Keratinocyte (primary cell): ENCODE measurements at regions not wholly inside any gene's neighbourhood (a gene's known extent, or its start where the extent isn't known, plus 50 kb on each side); places are given as distances from the start of the nearest gene placed in this dataset.

Source experiments
- DNase-seq: peaks from one replicate; pipeline ENCODE4 v3.0.0-alpha.2; 2011; ENCODE audit warnings: low read depth, missing footprints, low spot score
- FAIRE-seq: peaks from 2 replicates; lab custom pipeline; 2011; peaks lifted over from hg19 to GRCh38; lab: Jason Lieb, UNC
- H2AFZ ChIP-seq: 2 replicates; pipeline ENCODE4 v1.6.0; 2012; ENCODE audit warnings: low read length, control low read depth, inconsistent platforms; ENCODE audit not compliant: control insufficient read depth
- H3K27ac ChIP-seq: 2 replicates; pipeline ENCODE4 v1.5.1; 2011; ENCODE audit warnings: low read length; ENCODE audit not compliant: control insufficient read depth, insufficient read depth
- H3K27me3 ChIP-seq: 3 replicates; pipeline ENCODE4 v1.6.0; 2011; ENCODE audit warnings: low read length; ENCODE audit not compliant: control insufficient read depth, insufficient read depth; ENCODE audit errors: extremely low read depth
- H3K36me3 ChIP-seq, 2 experiments: 2 replicates in 1 of 2; 3 replicates in 1 of 2; pipeline ENCODE4 v1.5.1; 2011; ENCODE audit warnings: low read length in 2 of 2, mild to moderate bottlenecking in 1 of 2; ENCODE audit not compliant: control insufficient read depth in 2 of 2, insufficient read depth in 2 of 2; ENCODE audit errors: extremely low read depth in 1 of 2
- H3K4me1 ChIP-seq: 3 replicates; pipeline ENCODE4 v1.5.1; 2011; ENCODE audit warnings: low read length; ENCODE audit not compliant: control insufficient read depth, insufficient read depth; ENCODE audit errors: extremely low read depth
- H3K4me2 ChIP-seq: 3 replicates; pipeline ENCODE4 v1.6.0; 2011; ENCODE audit warnings: low read depth, low read length; ENCODE audit not compliant: control insufficient read depth, insufficient read depth; ENCODE audit errors: extremely low read depth
- H3K4me3 ChIP-seq, 3 experiments: fragments of 200-600 bp in 1 of 3; sonication (generic) in 1 of 3; 2 replicates in 2 of 3; 3 replicates in 1 of 3; pipeline ENCODE4 v1.5.1; 2011 to 2016; ENCODE audit warnings: low read length in 3 of 3, mild to moderate bottlenecking in 3 of 3, control low read depth in 2 of 3, inconsistent platforms in 1 of 3, low read depth in 1 of 3, mixed read lengths in 1 of 3, mixed run types in 1 of 3, moderate library complexity in 1 of 3; ENCODE audit not compliant: control insufficient read depth in 2 of 3, insufficient read depth in 2 of 3; ENCODE audit errors: extremely low read depth in 1 of 3
- H3K79me2 ChIP-seq: 2 replicates; pipeline ENCODE4 v1.6.0; 2012; ENCODE audit warnings: low read length; ENCODE audit not compliant: control insufficient read depth, insufficient read depth
- H3K9ac ChIP-seq: 3 replicates; pipeline ENCODE4 v1.6.0; 2011; ENCODE audit warnings: low read length; ENCODE audit not compliant: control insufficient read depth, insufficient read depth; ENCODE audit errors: extremely low read depth
- H3K9me1 ChIP-seq: 3 replicates; pipeline ENCODE4 v1.6.0; 2011; ENCODE audit warnings: low read length; ENCODE audit not compliant: control insufficient read depth, insufficient read depth; ENCODE audit errors: extremely low read depth
- H3K9me3 ChIP-seq: 2 replicates; pipeline ENCODE4 v1.5.1; 2012; ENCODE audit warnings: low read depth, low read length; ENCODE audit not compliant: control insufficient read depth
- H4K20me1 ChIP-seq: 3 replicates; pipeline ENCODE4 v1.6.0; 2011; ENCODE audit warnings: low read length; ENCODE audit not compliant: control insufficient read depth, insufficient read depth; ENCODE audit errors: extremely low read depth
- CTCF ChIP-seq, 3 experiments: IDR thresholded peaks in 1 of 3; conservative IDR thresholded peaks in 1 of 3; optimal IDR thresholded peaks in 1 of 3; 2 replicates in 2 of 3; 3 replicates in 1 of 3; pipeline versions ENCODE3 to v1.5.1; 2011; ENCODE audit warnings: low read length in 3 of 3, mild to moderate bottlenecking in 3 of 3, moderate library complexity in 2 of 3, control low read depth in 1 of 3, inconsistent platforms in 1 of 3; ENCODE audit not compliant: insufficient read depth in 2 of 3; ENCODE audit errors: extremely low read depth in 1 of 3
- EZH2 ChIP-seq: IDR thresholded peaks from one replicate; pipeline ENCODE4 v1.6.1; 2012; ENCODE audit warnings: inconsistent platforms, mild to moderate bottlenecking, low read length, moderate library complexity
- dilution Hi-C: fragments of 300-500 bp; cut with MboI; formaldehyde crosslinking; loops from one replicate; pipeline ENCODE4 v1.7.0; 2020; ENCODE audit warnings: low sequenced_read_pairs; ENCODE audit not compliant: extremely low pct_ligation_motif_present

GRCh38 chr20:39871013-39871412, 818.0 kb downstream of the MAFB start:
- H3K79me2 ChIP-seq, result no peaks in the 10 kb centered on the region
- H2AFZ ChIP-seq, result no peak overlapping the region
- no peak overlapping the region for H3K27ac ChIP-seq
- no peak overlapping the region for H3K4me2 ChIP-seq
- no peaks in the 10 kb centered on the region for H3K36me3 ChIP-seq
- no peaks in the 10 kb centered on the region for H3K9me1 ChIP-seq
- H4K20me1 ChIP-seq, result no peaks in the 10 kb centered on the region
- H3K4me3 ChIP-seq, result no peak overlapping the region
- dilution Hi-C loops, result no loop called here
- no peak overlapping the region for H3K9ac ChIP-seq
- TF ChIP-seq EZH2 (no peak), CTCF (optimal IDR thresholded peaks at IDR 0.05 in 1 of 3, IDR thresholded peaks at IDR 0.05 in 1 of 3, conservative IDR thresholded peaks at IDR 0.05 in 1 of 3; ENCODE audit: extremely low read depth in 1 of 3, insufficient read depth in 2 of 3, low read length in 3 of 3) (no peak)
- no peaks in the 10 kb centered on the region for H3K9me3 ChIP-seq
- H3K27me3 ChIP-seq, result no peaks in the 10 kb centered on the region
- no peak for FAIRE-seq
- H3K4me1 ChIP-seq, result no peaks in the 10 kb centered on the region
- no peak for DNase-seq

DNA sequence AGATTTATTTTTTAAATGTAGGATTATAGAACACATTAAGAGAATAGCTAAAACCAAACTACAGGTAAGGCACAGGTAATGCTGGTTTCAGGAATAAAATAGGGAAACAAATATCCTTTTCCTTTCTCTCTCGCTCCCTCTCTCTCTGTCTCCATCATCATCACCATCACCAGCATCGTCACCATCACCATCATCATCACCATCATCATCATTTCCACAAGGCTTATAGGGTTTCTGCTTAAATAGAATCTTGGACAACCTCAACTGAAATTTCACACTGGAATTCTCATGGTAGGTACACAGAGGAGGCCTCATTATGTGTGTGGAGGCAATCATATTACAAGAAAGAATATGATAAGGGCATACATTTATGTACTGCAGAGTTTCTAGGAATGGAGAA, 823.6 kb downstream of the MAFB start:
- no peaks in the 10 kb centered on the region for H3K9me1 ChIP-seq
- no peak overlapping the region for H3K27ac ChIP-seq
- FAIRE-seq, result no peak
- TF ChIP-seq CTCF (optimal IDR thresholded peaks at IDR 0.05 in 1 of 3, IDR thresholded peaks at IDR 0.05 in 1 of 3, conservative IDR thresholded peaks at IDR 0.05 in 1 of 3; ENCODE audit: extremely low read depth in 1 of 3, insufficient read depth in 2 of 3, low read length in 3 of 3), result no peak
- no peak for TF ChIP-seq EZH2
- no peaks in the 10 kb centered on the region for H3K27me3 ChIP-seq
- H2AFZ ChIP-seq, result no peak overlapping the region
- H3K4me1 ChIP-seq, result no peaks in the 10 kb centered on the region
- H3K9ac ChIP-seq, result no peak overlapping the region
- no peak for DNase-seq
- H3K36me3 ChIP-seq, result no peaks in the 10 kb centered on the region
- H3K4me2 ChIP-seq, result no peak overlapping the region
- H4K20me1 ChIP-seq, result no peaks in the 10 kb centered on the region
- no peaks in the 10 kb centered on the region for H3K79me2 ChIP-seq
- dilution Hi-C loops, result no loop called here
- H3K4me3 ChIP-seq, result no peak overlapping the region
- no peaks in the 10 kb centered on the region for H3K9me3 ChIP-seq
